H1 (cell line): ENCODE measurements at regions not wholly inside any gene's neighbourhood (a gene's known extent, or its start where the extent isn't known, plus 50 kb on each side); places are given as distances from the start of the nearest gene placed in this dataset.

Experiments used
- CTCF ChIA-PET: fragments of 300-600 bp; sonication (Branson Sonifier 250); formaldehyde crosslinking; loops from one replicate; lab custom pipeline; 2021; ENCODE audit not compliant: partially characterized antibody; lab: Charles Lee
- POLR2A ChIA-PET: fragments of 300-600 bp; sonication (Branson Sonifier 250); formaldehyde crosslinking; loops from one replicate; lab custom pipeline; 2021; ENCODE audit warnings: inconsistent platforms; ENCODE audit not compliant: partially characterized antibody; lab: Charles Lee
- DNase-seq, 2 experiments: peaks; one replicate each; pipeline versions ENCODE4 v3.0.0 to v3.0.0-alpha.2; 2010 to 2022; ENCODE audit warnings: low spot score in 2 of 2, low read depth in 1 of 2, mixed read lengths in 1 of 2
- FAIRE-seq: peaks from 2 replicates; lab custom pipeline; 2011; peaks lifted over from hg19 to GRCh38; lab: Jason Lieb, UNC
- H2AFZ ChIP-seq: 2 replicates; pipeline ENCODE4 v1.8.1; 2012; ENCODE audit warnings: low read length, inconsistent platforms
- H2AK5ac ChIP-seq: 2 replicates; pipeline ENCODE4 v1.6.1; 2013; ENCODE audit warnings: low read depth, low read length
- H2BK120ac ChIP-seq: replicated peaks from 2 replicates; pipeline ENCODE3; 2013; ENCODE audit warnings: low read depth, low read length, inconsistent platforms
- H2BK12ac ChIP-seq: 2 replicates; pipeline ENCODE4 v1.6.1; 2013; ENCODE audit warnings: low read depth, low read length
- H2BK15ac ChIP-seq: 2 replicates; pipeline ENCODE4 v1.6.1; 2013; ENCODE audit warnings: low read length
- H2BK20ac ChIP-seq: 2 replicates; pipeline ENCODE4 v1.6.1; 2013; ENCODE audit warnings: low read length
- H2BK5ac ChIP-seq: 2 replicates; pipeline ENCODE4 v1.6.1; 2013; ENCODE audit warnings: low read depth, low read length
- H3K14ac ChIP-seq: 2 replicates; pipeline ENCODE4 v1.6.1; 2013; ENCODE audit warnings: inconsistent platforms; ENCODE audit not compliant: insufficient read length
- H3K18ac ChIP-seq: 2 replicates; pipeline ENCODE4 v1.6.1; 2013; ENCODE audit warnings: low read length; ENCODE audit errors: extremely low read depth
- H3K23ac ChIP-seq: 2 replicates; pipeline ENCODE4 v1.6.1; 2013; ENCODE audit warnings: inconsistent platforms; ENCODE audit not compliant: insufficient read length
- H3K23me2 ChIP-seq: 2 replicates; pipeline ENCODE4 v1.6.1; 2013; ENCODE audit warnings: low read depth, low read length
- H3K27ac ChIP-seq: 2 replicates; pipeline ENCODE4 v1.6.1; 2011; ENCODE audit warnings: low read depth, low read length, inconsistent platforms
- H3K27me3 ChIP-seq, 4 experiments: replicated peaks in 1 of 4; 1 replicate in 1 of 4; 2 replicates in 3 of 4; pipeline versions ENCODE4 v1.6.1 to v1.8.1; 2011 to 2013; ENCODE audit warnings: low read length in 3 of 4, mild to moderate bottlenecking in 3 of 4, inconsistent platforms in 2 of 4, mixed read lengths in 2 of 4, moderate library complexity in 1 of 4; ENCODE audit not compliant: control insufficient read depth in 3 of 4, insufficient read depth in 3 of 4; ENCODE audit errors: extremely low read depth in 1 of 4
- H3K36me3 ChIP-seq, 4 experiments: 2 replicates each; pipeline versions ENCODE4 v1.6.1 to v1.8.1; 2011 to 2013; ENCODE audit warnings: mild to moderate bottlenecking in 4 of 4, low read length in 3 of 4, moderate library complexity in 2 of 4, control low read depth in 1 of 4, inconsistent platforms in 1 of 4; ENCODE audit not compliant: insufficient read depth in 4 of 4, control insufficient read depth in 2 of 4
- H3K4ac ChIP-seq: replicated peaks from 2 replicates; pipeline ENCODE3; 2013; ENCODE audit warnings: low read length, low read depth, mixed read lengths, inconsistent platforms; ENCODE audit not compliant: insufficient read length
- H3K4me1 ChIP-seq, 4 experiments: replicated peaks in 1 of 4; 1 replicate in 1 of 4; 2 replicates in 3 of 4; pipeline versions ENCODE4 v1.6.1 to v1.8.1; 2011 to 2013; ENCODE audit warnings: low read length in 3 of 4, inconsistent platforms in 2 of 4, mixed read lengths in 1 of 4; ENCODE audit not compliant: insufficient read depth in 4 of 4, control insufficient read depth in 3 of 4
- H3K4me2 ChIP-seq, 2 experiments: 2 replicates each; pipeline versions ENCODE4 v1.6.1 to v1.8.1; 2011 to 2013; ENCODE audit warnings: low read depth in 2 of 2, low read length in 2 of 2, control low read depth in 1 of 2, inconsistent platforms in 1 of 2, mild to moderate bottlenecking in 1 of 2; ENCODE audit not compliant: insufficient read depth in 1 of 2
- H3K4me3 ChIP-seq, 4 experiments: fragments of 200-600, 300-600 bp in 1 of 4; sonication (generic), shearing (Covaris generic), sonication (Bioruptor Twin) in 1 of 4; 2 replicates each; pipeline versions ENCODE4 v1.5.1 to v1.8.1; 2011 to 2016; ENCODE audit warnings: low read length in 4 of 4, low read depth in 3 of 4, control low read depth in 2 of 4, inconsistent platforms in 2 of 4, mild to moderate bottlenecking in 2 of 4, mixed read lengths in 1 of 4, moderate library complexity in 1 of 4; ENCODE audit not compliant: insufficient read depth in 2 of 4; ENCODE audit errors: extremely low read depth in 1 of 4
- H3K56ac ChIP-seq: replicated peaks from 2 replicates; pipeline ENCODE3; 2013; ENCODE audit warnings: low read depth, mild to moderate bottlenecking, mixed read lengths, low read length, inconsistent platforms; ENCODE audit not compliant: insufficient read length
- H3K79me1 ChIP-seq: 2 replicates; pipeline ENCODE4 v1.6.1; 2013; ENCODE audit warnings: low read depth, low read length, control low read depth
- H3K79me2 ChIP-seq, 2 experiments: 2 replicates each; pipeline versions ENCODE4 v1.6.1 to v1.8.1; 2012 to 2013; ENCODE audit warnings: low read length in 2 of 2, mild to moderate bottlenecking in 2 of 2, inconsistent platforms in 1 of 2; ENCODE audit not compliant: insufficient read depth in 2 of 2, control insufficient read depth in 1 of 2
- H3K9ac ChIP-seq, 4 experiments: replicated peaks in 1 of 4; 1 replicate in 1 of 4; 2 replicates in 3 of 4; pipeline versions ENCODE4 v1.6.1 to v1.8.1; 2011 to 2013; ENCODE audit warnings: low read depth in 3 of 4, low read length in 3 of 4, control low read depth in 2 of 4, mild to moderate bottlenecking in 2 of 4, moderate library complexity in 2 of 4, inconsistent platforms in 1 of 4; ENCODE audit errors: extremely low read depth in 1 of 4
- H3K9me3 ChIP-seq, 2 experiments: 2 replicates each; pipeline versions ENCODE4 v1.6.1 to v1.8.1; 2012 to 2013; ENCODE audit warnings: mild to moderate bottlenecking in 2 of 2, moderate library complexity in 2 of 2, control low read depth in 1 of 2, inconsistent platforms in 1 of 2, low read depth in 1 of 2, low read length in 1 of 2, mixed read lengths in 1 of 2; ENCODE audit not compliant: insufficient read depth in 2 of 2
- H4K20me1 ChIP-seq, 2 experiments: replicated peaks in 1 of 2; 2 replicates each; pipeline versions ENCODE3 to v1.8.1; 2011 to 2013; ENCODE audit warnings: inconsistent platforms in 2 of 2, low read length in 2 of 2, mild to moderate bottlenecking in 1 of 2; ENCODE audit not compliant: insufficient read depth in 2 of 2, control insufficient read depth in 1 of 2
- H4K5ac ChIP-seq: 2 replicates; pipeline ENCODE4 v1.6.1; 2013; ENCODE audit warnings: low read length, low read depth, mixed read lengths, inconsistent platforms; ENCODE audit not compliant: insufficient read length
- H4K8ac ChIP-seq: 2 replicates; pipeline ENCODE4 v1.8.0; 2013; ENCODE audit warnings: mild to moderate bottlenecking, moderate library complexity, low read length, inconsistent platforms; ENCODE audit not compliant: insufficient read depth; ENCODE audit errors: extremely low read depth
- H4K91ac ChIP-seq: replicated peaks from 2 replicates; pipeline ENCODE3; 2013; ENCODE audit warnings: low read length, mixed read lengths, inconsistent platforms; ENCODE audit not compliant: insufficient read length
- EZH2 ChIP-seq: fragments of 200-600 bp; sonication (generic); IDR thresholded peaks from 2 replicates; pipeline ENCODE4 v1.7.1; 2012; ENCODE audit warnings: low read depth, mild to moderate bottlenecking, moderate library complexity, low read length, inconsistent platforms; ENCODE audit not compliant: severe bottlenecking
- WGBS, 2 experiments: shearing (Covaris generic) in 1 of 2; methylation state at CpG; one replicate each; pipeline versions ENCODE4 v1.1.6 to v1.1.7; 2013 to 2015; ENCODE audit warnings: low lambda C conversion rate in 2 of 2, mixed read lengths in 2 of 2, inconsistent platforms in 1 of 2, low coverage in 1 of 2, missing lambda C conversion rate in 1 of 2; ENCODE audit not compliant: insufficient replicate concordance in 2 of 2, insufficient coverage in 1 of 2, insufficient read length in 1 of 2; ENCODE audit errors: extremely low coverage in 1 of 2, missing lambda C conversion rate in 1 of 2; 5-methylcytosine and 5-hydroxymethylcytosine counted together

DNA sequence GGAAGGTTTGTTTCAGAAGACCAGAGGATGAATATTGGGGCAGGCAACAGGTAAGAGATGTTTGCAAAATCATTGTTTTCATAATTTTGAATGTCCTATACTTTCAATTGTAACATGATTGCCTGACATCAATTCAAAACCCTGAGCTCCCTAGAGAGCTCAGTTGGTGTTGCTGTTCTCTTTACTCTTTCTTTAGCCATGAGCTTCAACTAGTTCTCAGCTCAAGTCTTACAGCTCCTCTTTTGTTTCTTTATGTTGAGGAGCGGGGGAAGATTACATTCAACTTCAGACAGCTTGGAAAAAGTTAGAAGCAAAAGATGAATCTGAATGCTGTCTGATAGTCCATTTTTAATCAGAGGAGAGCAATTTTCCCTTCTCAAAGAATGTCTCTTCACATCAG lies 144.8 kb upstream of the TACR1 start:
- no peak overlapping the region for H3K9ac ChIP-seq
- no peak overlapping the region for H2BK20ac ChIP-seq

More for the DNA sequence above, 144.8 kb upstream of the TACR1 start:
- CTCF ChIA-PET: interaction anchor here (0.7 to 2.1 kb wide), 4 partner anchors 11 to 144 kb away, joined by 3 to 6 read pairs (median 4); partner anchors contain the start of gene TACR1
- POLR2A ChIA-PET: no interaction called here
- Histone ChIP-seq H3K4me2 (peak overlapping the region; percentile 10; a peak in 2 of 4 replicates), H3K79me2 (no peaks in the 10 kb centered on the region), H2AFZ (peak overlapping the region; percentile 38; the same call in 1 of the 2 replicates), H3K36me3 (no peaks in the 10 kb centered on the region), H2BK12ac (no peak overlapping the region), H2BK120ac (no peak overlapping the region), H4K8ac (no peak overlapping the region), H4K20me1 (no peaks in the 10 kb centered on the region), H3K4me3 (peak overlapping the region in 1 of 4 experiments; percentile 0; a peak in 1 of 8 replicates), H3K4ac (no peak overlapping the region), H3K27me3 (no peaks in the 10 kb centered on the region), H2BK5ac (no peak overlapping the region), H3K23ac (no peak overlapping the region), H3K18ac (no peak overlapping the region), H3K56ac (no peak overlapping the region), H4K5ac (peak overlapping the region; percentile 22), H2AK5ac (no peak overlapping the region), H3K14ac (no peak overlapping the region), H2BK15ac (no peak overlapping the region), H4K91ac (peak overlapping the region; percentile 61), H3K9me3 (no peaks in the 10 kb centered on the region), H3K23me2 (no peaks in the 10 kb centered on the region), H3K27ac (no peak overlapping the region), H3K4me1 (peaks cover 2 to 12% (median 11%) of the 10 kb centered on the region in 4 experiments; a peak in 4 of 7 replicates), H3K79me1 (no peaks in the 10 kb centered on the region)
- FAIRE-seq (no peak), DNase-seq (no peak)
- WGBS, 2 experiments: 89% methylated on average over 1 of the region's 1 CpG; no CpG with 5 or more reads in 1 of the 2 experiments
- TF ChIP-seq EZH2: no peak
